HCT116 (cell line): ENCODE measurements at regions not wholly inside any gene's neighbourhood (a gene's known extent, or its start where the extent isn't known, plus 50 kb on each side); places are given as distances from the start of the nearest gene placed in this dataset.

Source experiments
- ATAC-seq: fragments of 200-7000 bp; cut with Tn5 transposase; 2 replicates; pipeline ENCODE4 v1.9.1; 2020; ENCODE audit warnings: mild to moderate bottlenecking, moderate library complexity
- BruUV-seq: library from RNA; stranded (reverse); fragments of 400-500 nt; replicated peaks from 2 replicates; lab custom pipeline; 2021; lab: Mats Ljungman, UMichigan
- CTCF ChIA-PET: fragments of 300-600 bp; sonication (Branson Sonifier 250); formaldehyde crosslinking; loops from one replicate; lab custom pipeline; 2021; ENCODE audit warnings: antibody characterized with exemption; lab: Charles Lee
- POLR2A ChIA-PET: fragments of 300-600, 350-600 bp; sonication (Branson Sonifier 250); formaldehyde crosslinking; loops from one replicate; lab custom pipeline; 2021; ENCODE audit warnings: antibody characterized with exemption; lab: Charles Lee
- RAD21 ChIA-PET, 2 experiments: fragments of 300-600 bp; sonication (Branson Sonifier 250); formaldehyde crosslinking; loops; one replicate each; lab custom pipeline; 2023; ENCODE audit warnings: low total read pairs in 2 of 2; ENCODE audit not compliant: uncharacterized antibody in 2 of 2, unreplicated experiment in 2 of 2, low non-redundant PET in 1 of 2; lab: Charles Lee
- DNase-seq: peaks from one replicate; pipeline ENCODE4 v3.0.0-alpha.2; 2010; ENCODE audit warnings: low read depth, low spot score
- H2AFZ ChIP-seq: fragments of 200-600 bp; shearing (Covaris generic), sonication (generic); 2 replicates; pipeline ENCODE4 v1.6.1; 2017; ENCODE audit warnings: low read depth, mixed run types, mixed read lengths, antibody characterized with exemption, low read length; ENCODE audit not compliant: poor library complexity, severe bottlenecking
- H3K27ac ChIP-seq: 2 replicates; pipeline ENCODE4 v1.5.1; 2012; ENCODE audit warnings: low read depth, low read length
- H3K27me3 ChIP-seq: fragments of 200-600 bp; sonication (generic); 2 replicates; pipeline ENCODE4 v1.6.1; 2016; ENCODE audit warnings: mixed run types, low read length, mixed read lengths; ENCODE audit not compliant: insufficient read depth
- H3K36me3 ChIP-seq, 2 experiments: fragments of 200-500 bp in 1 of 2; fragments of 200-600 bp in 1 of 2; sonication (Bioruptor generic) in 1 of 2; sonication (generic) in 1 of 2; 2 replicates each; pipeline versions ENCODE4 v1.5.1 to v1.6.1; 2014 to 2016; ENCODE audit warnings: low read length in 2 of 2, inconsistent platforms in 1 of 2, mixed read lengths in 1 of 2, mixed run types in 1 of 2; ENCODE audit not compliant: insufficient read depth in 2 of 2, control insufficient read depth in 1 of 2
- H3K4me1 ChIP-seq, 2 experiments: fragments of 200-600 bp in 1 of 2; sonication (generic) in 1 of 2; 2 replicates each; pipeline versions ENCODE4 v1.5.1 to v1.6.1; 2012 to 2017; ENCODE audit warnings: low read length in 2 of 2, inconsistent platforms in 1 of 2, mild to moderate bottlenecking in 1 of 2, mixed read lengths in 1 of 2, mixed run types in 1 of 2, moderate library complexity in 1 of 2; ENCODE audit not compliant: insufficient read depth in 2 of 2, control insufficient read depth in 1 of 2
- H3K4me2 ChIP-seq: fragments of 200-600 bp; sonication (generic); 2 replicates; pipeline ENCODE4 v1.6.1; 2017; ENCODE audit warnings: mixed run types, low read length, mixed read lengths
- H3K4me3 ChIP-seq, 2 experiments: fragments of 200-600 bp in 1 of 2; sonication (generic) in 1 of 2; replicated peaks in 1 of 2; 2 replicates each; pipeline ENCODE4 v1.5.1; 2011 to 2016; ENCODE audit warnings: low read length in 2 of 2, control low read depth in 1 of 2, low read depth in 1 of 2, mild to moderate bottlenecking in 1 of 2, mixed read lengths in 1 of 2, mixed run types in 1 of 2
- H3K79me2 ChIP-seq: fragments of 200-600 bp; sonication (generic); 2 replicates; pipeline ENCODE4 v1.6.1; 2017; ENCODE audit warnings: mild to moderate bottlenecking, mixed run types, low read length, moderate library complexity, mixed read lengths; ENCODE audit not compliant: insufficient read depth
- H3K9ac ChIP-seq: fragments of 200-600 bp; sonication (generic); 2 replicates; pipeline ENCODE4 v1.6.1; 2016; ENCODE audit warnings: low read length, mixed read lengths
- H3K9me2 ChIP-seq: fragments of 200-600 bp; sonication (generic), shearing (Covaris generic); 2 replicates; pipeline ENCODE4 v1.6.1; 2017; ENCODE audit warnings: mixed run types, mild to moderate bottlenecking, moderate library complexity; ENCODE audit not compliant: insufficient read depth
- H3K9me3 ChIP-seq, 2 experiments: fragments of 200-500 bp in 1 of 2; fragments of 200-600 bp in 1 of 2; sonication (Bioruptor generic) in 1 of 2; sonication (generic) in 1 of 2; 2 replicates each; pipeline ENCODE4 v1.6.1; 2014 to 2017; ENCODE audit warnings: low read length in 2 of 2, mixed read lengths in 2 of 2, inconsistent platforms in 1 of 2, low read depth in 1 of 2, mild to moderate bottlenecking in 1 of 2, mixed run types in 1 of 2, moderate library complexity in 1 of 2; ENCODE audit not compliant: control insufficient read depth in 1 of 2, insufficient read depth in 1 of 2
- H4K20me1 ChIP-seq: fragments of 200-600 bp; sonication (generic), shearing (Covaris generic); 2 replicates; pipeline ENCODE4 v1.6.1; 2017; ENCODE audit warnings: mixed run types, mild to moderate bottlenecking, moderate library complexity; ENCODE audit not compliant: insufficient read depth
- ATF3 ChIP-seq: IDR thresholded peaks from 2 replicates; pipeline ENCODE4 v1.6.1; 2012
- CEBPB ChIP-seq: IDR thresholded peaks from 2 replicates; pipeline ENCODE4 v1.6.1; 2012; ENCODE audit warnings: low read depth
- EGR1 ChIP-seq: IDR thresholded peaks from 2 replicates; pipeline ENCODE4 v1.6.1; 2012; ENCODE audit warnings: low read depth
- ELF1 ChIP-seq: IDR thresholded peaks from 2 replicates; pipeline ENCODE4 v1.6.1; 2012; ENCODE audit warnings: low read depth, borderline replicate concordance
- JUND ChIP-seq: IDR thresholded peaks from 2 replicates; pipeline ENCODE4 v1.6.1; 2012
- MAX ChIP-seq: IDR thresholded peaks from 2 replicates; pipeline ENCODE4 v1.6.1; 2012
- POLR2A ChIP-seq: IDR thresholded peaks from 2 replicates; pipeline ENCODE4 v1.7.0; 2011; ENCODE audit warnings: borderline replicate concordance; ENCODE audit not compliant: insufficient read depth, insufficient read length; ENCODE audit errors: extremely low read depth
- RAD21 ChIP-seq: IDR thresholded peaks from 2 replicates; pipeline ENCODE4 v1.6.1; 2012; ENCODE audit warnings: low read depth, mild to moderate bottlenecking
- REST ChIP-seq: IDR thresholded peaks from 2 replicates; pipeline ENCODE4 v1.6.1; 2012; ENCODE audit warnings: low read depth
- SIN3A ChIP-seq: IDR thresholded peaks from 2 replicates; pipeline ENCODE4 v1.6.1; 2012; ENCODE audit warnings: low read depth
- SP1 ChIP-seq: IDR thresholded peaks from 2 replicates; pipeline ENCODE4 v1.6.1; 2012; ENCODE audit warnings: low read depth
- SRF ChIP-seq: IDR thresholded peaks from 2 replicates; pipeline ENCODE4 v1.6.1; 2012; ENCODE audit warnings: low read depth
- YY1 ChIP-seq: IDR thresholded peaks from 2 replicates; pipeline ENCODE4 v1.6.1; 2011; ENCODE audit warnings: low read length, low read depth, moderate library complexity, mild to moderate bottlenecking; ENCODE audit not compliant: insufficient replicate concordance; ENCODE audit errors: extremely low read depth
- ZBTB33 ChIP-seq: IDR thresholded peaks from 2 replicates; pipeline ENCODE4 v1.6.1; 2011; ENCODE audit warnings: mild to moderate bottlenecking, low read length, moderate library complexity; ENCODE audit not compliant: insufficient replicate concordance; ENCODE audit errors: extremely low read depth
- ZFX ChIP-seq: fragments of 450-650 bp; IDR thresholded peaks from 2 replicates; pipeline ENCODE4 v1.6.1; 2017
- intact Hi-C: fragments of 100-400 bp; cut with micrococcal nuclease; formaldehyde crosslinking; loops from 2 replicates; pipeline ENCODE4 v1.10.0; 2022

- BruUV-seq = no TSS peak
- H3K36me3 ChIP-seq = no peaks in the 10 kb centered on the region
- RAD21 ChIA-PET = no interaction called here
- H3K27me3 ChIP-seq = no peaks in the 10 kb centered on the region
- TF ChIP-seq ZBTB33 = no peak
- no peak for TF ChIP-seq YY1
- no peak for TF ChIP-seq SP1
- TF ChIP-seq RAD21 = no peak
- no peak for TF ChIP-seq SRF
- no peak for TF ChIP-seq CEBPB
- no peak for TF ChIP-seq ATF3
- TF ChIP-seq REST = no peak
- no peak for TF ChIP-seq JUND
- no peak for TF ChIP-seq ZFX
- no peak for TF ChIP-seq ELF1
- TF ChIP-seq POLR2A = no peak
- no peak for TF ChIP-seq MAX
- TF ChIP-seq EGR1 = no peak
- no peak for TF ChIP-seq SIN3A
- H3K27ac ChIP-seq = no peak overlapping the region
- DNase-seq (no peak), ATAC-seq (no peak)
- H3K79me2 ChIP-seq = no peaks in the 10 kb centered on the region
- no peak overlapping the region for H3K4me3 ChIP-seq
- no peak overlapping the region for H3K4me2 ChIP-seq
- CTCF ChIA-PET = no interaction called here
- intact Hi-C loops = loop anchor here (10.0 kb wide), 1 partner anchor 289 kb away; no protein-coding TSS in a partner anchor
- H3K9ac ChIP-seq = no peak overlapping the region
- no peaks in the 10 kb centered on the region for H4K20me1 ChIP-seq
- POLR2A ChIA-PET = no interaction called here
- H2AFZ ChIP-seq = no peak overlapping the region
- no peaks in the 10 kb centered on the region for H3K9me3 ChIP-seq
- no peaks in the 10 kb centered on the region for H3K4me1 ChIP-seq
- no peaks in the 10 kb centered on the region for H3K9me2 ChIP-seq
These were observed 99.9 kb upstream of the FN1 start for GRCh38 chr2:215535741-215536140.
